HL-60 (cell line): ENCODE measurements at regions not wholly inside any gene's neighbourhood (a gene's known extent, or its start where the extent isn't known, plus 50 kb on each side); places are given as distances from the start of the nearest gene placed in this dataset.

Source experiments
- DNase-seq, 2 experiments: peaks; one replicate each; pipeline ENCODE4 v3.0.0-alpha.2; 2010 to 2020; ENCODE audit warnings: low read depth in 1 of 2, low spot score in 1 of 2
- H3K27ac ChIP-seq: fragments of 250-450 bp; sonication (Bioruptor Pico); replicated peaks from 2 replicates; pipeline ENCODE4 v1.5.1; 2020; ENCODE audit warnings: mild to moderate bottlenecking, moderate library complexity
- H3K27me3 ChIP-seq: fragments of 250-450 bp; sonication (Bioruptor Pico); 2 replicates; pipeline ENCODE4 v1.5.1; 2021; ENCODE audit warnings: mild to moderate bottlenecking, moderate library complexity; ENCODE audit not compliant: insufficient read depth, poor library complexity, severe bottlenecking
- H3K4me3 ChIP-seq: replicated peaks from 2 replicates; pipeline ENCODE4 v1.5.1; 2011; ENCODE audit warnings: mild to moderate bottlenecking, control low read depth, low read length; ENCODE audit not compliant: insufficient read depth
- CTCF ChIP-seq: IDR thresholded peaks from one replicate; pipeline ENCODE4 v1.5.1; 2011; ENCODE audit warnings: low read length, control low read depth, inconsistent platforms; ENCODE audit not compliant: insufficient read depth
- GABPA ChIP-seq: IDR thresholded peaks from 2 replicates; pipeline ENCODE4 v1.6.1; 2012; ENCODE audit warnings: low read depth
- POLR2AphosphoS5 ChIP-seq: IDR thresholded peaks from 2 replicates; pipeline ENCODE4 v1.6.1; 2012; ENCODE audit warnings: low read depth
- REST ChIP-seq: IDR thresholded peaks from 2 replicates; pipeline ENCODE4 v1.6.1; 2012; ENCODE audit warnings: low read depth; ENCODE audit not compliant: insufficient replicate concordance
- SPI1 ChIP-seq: IDR thresholded peaks from 2 replicates; pipeline ENCODE4 v1.6.1; 2012; ENCODE audit warnings: low read depth, mild to moderate bottlenecking, borderline replicate concordance

GRCh38 chr4:75249739-75250138, 264.5 kb downstream of the RCHY1 start:
- TF ChIP-seq CTCF (no peak), REST (no peak), GABPA (no peak), SPI1 (no peak), POLR2AphosphoS5 (no peak)
- Histone ChIP-seq H3K4me3 (no peak overlapping the region), H3K27me3 (no peaks in the 10 kb centered on the region), H3K27ac (no peak overlapping the region)
- no peak for DNase-seq

GRCh38 chr4:75248770-75249407, 265.3 kb downstream of the RCHY1 start:
- no peak for DNase-seq
- H3K4me3 ChIP-seq: no peak overlapping the region

More at GRCh38 chr4:75248770-75249407, 265.3 kb downstream of the RCHY1 start:
- Histone ChIP-seq H3K27ac (no peak overlapping the region), H3K27me3 (no peaks in the 10 kb centered on the region)
- TF ChIP-seq REST (no peak), GABPA (no peak), SPI1 (no peak), CTCF (no peak), POLR2AphosphoS5 (no peak)
